ENCODE measurements at regions not wholly inside any gene's neighbourhood (a gene's known extent, or its start where the extent isn't known, plus 50 kb on each side); places are given as distances from the start of the nearest gene placed in this dataset.

- TF ChIP-seq ZBTB7A (IDR thresholded peaks at IDR 0.05; ENCODE audit: low read depth) = no peak
- TF ChIP-seq NFIC (IDR thresholded peaks at IDR 0.05) = no peak
- TF ChIP-seq YY1 (IDR thresholded peaks at IDR 0.05; ENCODE audit: low read depth) = no peak
- no peak for TF ChIP-seq MAX (IDR thresholded peaks at IDR 0.05)
- no peak for TF ChIP-seq EP300 (IDR thresholded peaks at IDR 0.05; ENCODE audit: borderline replicate concordance)
- no peak for TF ChIP-seq EGR1 (IDR thresholded peaks at IDR 0.05)
- TF ChIP-seq CEBPB (IDR thresholded peaks at IDR 0.05) = no peak
- no peak for TF ChIP-seq TEAD4 (IDR thresholded peaks at IDR 0.05)
- TF ChIP-seq TCF12 (IDR thresholded peaks at IDR 0.05; ENCODE audit: low read depth) = no peak
- TF ChIP-seq FOXM1 (IDR thresholded peaks at IDR 0.05; ENCODE audit: borderline replicate concordance, low read depth) = no peak
- no peak for TF ChIP-seq CREB1 (IDR thresholded peaks at IDR 0.05; ENCODE audit: low read depth)
- no peak for TF ChIP-seq TAF1 (IDR thresholded peaks at IDR 0.05; ENCODE audit: low read depth)
- no peak for TF ChIP-seq REST (IDR thresholded peaks at IDR 0.05; ENCODE audit: low read depth)
- no peak for TF ChIP-seq USF1 (IDR thresholded peaks at IDR 0.05)
- TF ChIP-seq RAD21 (IDR thresholded peaks at IDR 0.05; ENCODE audit: low read depth) = no peak
These were observed 64.0 kb downstream of the TBR1 start for GRCh38 chr2:161480123-161480522.

- TF ChIP-seq CREB1 (IDR thresholded peaks at IDR 0.05; ENCODE audit: low read depth) (no peak), CEBPB (IDR thresholded peaks at IDR 0.05) (no peak), YY1 (IDR thresholded peaks at IDR 0.05; ENCODE audit: low read depth) (no peak), EP300 (IDR thresholded peaks at IDR 0.05; ENCODE audit: borderline replicate concordance) (no peak), TAF1 (IDR thresholded peaks at IDR 0.05; ENCODE audit: low read depth) (no peak), FOXM1 (IDR thresholded peaks at IDR 0.05; ENCODE audit: borderline replicate concordance, low read depth) (no peak), USF1 (IDR thresholded peaks at IDR 0.05) (no peak), TCF12 (IDR thresholded peaks at IDR 0.05; ENCODE audit: low read depth) (no peak), MAX (IDR thresholded peaks at IDR 0.05) (no peak), REST (IDR thresholded peaks at IDR 0.05; ENCODE audit: low read depth) (no peak), EGR1 (IDR thresholded peaks at IDR 0.05) (no peak), TEAD4 (IDR thresholded peaks at IDR 0.05) (no peak)
These were observed 65.5 kb downstream of the TBR1 start for GRCh38 chr2:161481619-161482018.

DNA sequence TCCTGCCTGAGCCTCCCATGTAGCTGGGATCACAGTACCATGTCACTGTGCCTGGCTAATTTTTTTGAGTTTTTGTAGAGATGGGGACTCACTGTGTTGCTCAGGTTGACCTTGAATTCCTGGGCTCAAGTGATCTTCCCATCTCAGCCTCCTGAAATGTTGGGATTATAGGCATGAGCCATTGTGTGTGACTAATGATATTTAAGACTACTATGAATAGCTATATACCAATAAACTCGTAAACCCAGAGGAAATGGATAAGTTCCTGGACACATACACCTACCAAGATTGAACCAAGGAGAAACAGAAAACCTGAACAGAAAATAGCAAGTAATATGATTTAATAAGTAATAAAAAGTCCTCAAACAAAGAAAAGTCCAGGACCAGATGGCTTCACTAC, 68.0 kb downstream of the TBR1 start:
- TF ChIP-seq FOXM1 (IDR thresholded peaks at IDR 0.05; ENCODE audit: borderline replicate concordance, low read depth) (no peak), EGR1 (IDR thresholded peaks at IDR 0.05) (no peak), CEBPB (IDR thresholded peaks at IDR 0.05) (no peak), RAD21 (IDR thresholded peaks at IDR 0.05; ENCODE audit: low read depth) (no peak), TEAD4 (IDR thresholded peaks at IDR 0.05) (no peak), ZBTB7A (IDR thresholded peaks at IDR 0.05; ENCODE audit: low read depth) (no peak), TCF12 (IDR thresholded peaks at IDR 0.05; ENCODE audit: low read depth) (no peak), USF1 (IDR thresholded peaks at IDR 0.05) (no peak), NFIC (IDR thresholded peaks at IDR 0.05) (no peak), CREB1 (IDR thresholded peaks at IDR 0.05; ENCODE audit: low read depth) (no peak), YY1 (IDR thresholded peaks at IDR 0.05; ENCODE audit: low read depth) (no peak), REST (IDR thresholded peaks at IDR 0.05; ENCODE audit: low read depth) (no peak), EP300 (IDR thresholded peaks at IDR 0.05; ENCODE audit: borderline replicate concordance) (no peak), MAX (IDR thresholded peaks at IDR 0.05) (no peak), TAF1 (IDR thresholded peaks at IDR 0.05; ENCODE audit: low read depth) (no peak)

GRCh38 chr2:161486111-161486510, 70.0 kb downstream of the TBR1 start:
- no peak for TF ChIP-seq NFIC (IDR thresholded peaks at IDR 0.05)
